ENCODE measurements at regions not wholly inside any gene's neighbourhood (a gene's known extent, or its start where the extent isn't known, plus 50 kb on each side); places are given as distances from the start of the nearest gene placed in this dataset.

GRCh38 chr11:42674436-42674835 is 637.4 kb upstream of the API5 start:
- H3K36me3 ChIP-seq = no peaks in the 10 kb centered on the region
- ATAC-seq = no peak
- no peak overlapping the region for H3K27ac ChIP-seq
- WGBS, 2 donors (ENCODE audit: low coverage in 1 of 2) = 68 to 95% methylated on average over 2 of the region's 2 CpGs
- no peak overlapping the region for H3K4me3 ChIP-seq
- TF ChIP-seq POLR2AphosphoS5 (IDR thresholded peaks at IDR 0.05) (no peak), POLR2A (IDR thresholded peaks at IDR 0.05) (no peak), EP300 (IDR thresholded peaks at IDR 0.05) (no peak)
- TF ChIP-seq, protein P1, sequence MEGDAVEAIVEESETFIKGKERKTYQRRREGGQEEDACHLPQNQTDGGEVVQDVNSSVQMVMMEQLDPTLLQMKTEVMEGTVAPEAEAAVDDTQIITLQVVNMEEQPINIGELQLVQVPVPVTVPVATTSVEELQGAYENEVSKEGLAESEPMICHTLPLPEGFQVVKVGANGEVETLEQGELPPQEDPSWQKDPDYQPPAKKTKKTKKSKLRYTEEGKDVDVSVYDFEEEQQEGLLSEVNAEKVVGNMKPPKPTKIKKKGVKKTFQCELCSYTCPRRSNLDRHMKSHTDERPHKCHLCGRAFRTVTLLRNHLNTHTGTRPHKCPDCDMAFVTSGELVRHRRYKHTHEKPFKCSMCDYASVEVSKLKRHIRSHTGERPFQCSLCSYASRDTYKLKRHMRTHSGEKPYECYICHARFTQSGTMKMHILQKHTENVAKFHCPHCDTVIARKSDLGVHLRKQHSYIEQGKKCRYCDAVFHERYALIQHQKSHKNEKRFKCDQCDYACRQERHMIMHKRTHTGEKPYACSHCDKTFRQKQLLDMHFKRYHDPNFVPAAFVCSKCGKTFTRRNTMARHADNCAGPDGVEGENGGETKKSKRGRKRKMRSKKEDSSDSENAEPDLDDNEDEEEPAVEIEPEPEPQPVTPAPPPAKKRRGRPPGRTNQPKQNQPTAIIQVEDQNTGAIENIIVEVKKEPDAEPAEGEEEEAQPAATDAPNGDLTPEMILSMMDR (IDR thresholded peaks at IDR 0.05) = no peak
- no peaks in the 10 kb centered on the region for H3K27me3 ChIP-seq
- no peaks in the 10 kb centered on the region for H3K9me3 ChIP-seq
- no peaks in the 10 kb centered on the region for H3K4me1 ChIP-seq

DNA sequence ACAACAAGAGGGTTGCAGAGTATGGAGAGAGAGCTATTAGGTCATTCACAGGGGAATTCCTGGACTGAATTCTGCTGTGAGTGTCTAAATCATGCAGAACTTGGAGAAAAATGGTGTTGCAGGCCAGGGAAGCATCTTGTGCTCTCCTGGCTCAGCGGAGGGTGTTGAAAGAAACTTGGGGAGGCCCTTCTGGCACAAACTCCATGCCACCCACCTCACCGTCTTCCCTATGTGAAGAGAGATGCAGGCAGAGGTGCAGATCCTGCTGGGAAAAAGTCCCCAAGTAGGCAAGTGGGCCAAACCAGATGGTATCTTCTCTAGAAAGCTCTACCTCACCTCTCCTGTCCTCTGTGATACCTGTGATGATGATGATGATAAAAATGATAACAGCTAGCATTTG is 604.3 kb upstream of the API5 start:
- Histone ChIP-seq H3K27me3 (no peaks in the 10 kb centered on the region), H3K27ac (no peak overlapping the region), H3K4me1 (no peaks in the 10 kb centered on the region), H3K9me3 (no peaks in the 10 kb centered on the region), H3K36me3 (no peaks in the 10 kb centered on the region), H3K4me3 (no peak overlapping the region)
- no peak for ATAC-seq
- no peak for TF ChIP-seq POLR2AphosphoS5 (IDR thresholded peaks at IDR 0.05)
- TF ChIP-seq EP300 (IDR thresholded peaks at IDR 0.05) = no peak
- TF ChIP-seq, protein P1 (IDR thresholded peaks at IDR 0.05) = no peak
- TF ChIP-seq POLR2A (IDR thresholded peaks at IDR 0.05) = no peak
- WGBS, 2 donors (ENCODE audit: low coverage in 1 of 2) = 96% methylated on average over 2 of the region's 2 CpGs; no CpG with 5 or more reads in 1 of the 2 donors

DNA sequence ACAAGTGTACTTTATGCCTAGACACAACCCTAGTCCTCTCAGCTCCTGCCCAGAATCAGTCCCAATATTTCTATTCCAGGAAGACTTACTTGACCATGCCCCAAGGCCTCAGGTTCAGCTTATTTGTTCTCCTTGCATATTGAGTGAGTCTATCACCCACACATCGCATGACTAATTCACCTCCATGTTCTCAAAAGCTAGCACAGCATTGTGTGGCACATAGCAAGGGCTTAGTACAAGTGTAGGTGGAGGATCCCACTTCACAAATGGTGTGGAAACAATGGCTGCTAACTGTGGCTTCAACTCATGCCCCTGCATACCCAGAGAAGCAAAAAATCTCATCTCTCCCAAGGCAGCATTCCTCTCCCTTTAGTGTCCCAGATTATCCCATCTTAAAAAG is 602.6 kb upstream of the API5 start:
- WGBS, 2 donors (ENCODE audit: low coverage in 1 of 2) = 78% methylated on average over 1 of the region's 1 CpG; no CpG with 5 or more reads in 1 of the 2 donors

DNA sequence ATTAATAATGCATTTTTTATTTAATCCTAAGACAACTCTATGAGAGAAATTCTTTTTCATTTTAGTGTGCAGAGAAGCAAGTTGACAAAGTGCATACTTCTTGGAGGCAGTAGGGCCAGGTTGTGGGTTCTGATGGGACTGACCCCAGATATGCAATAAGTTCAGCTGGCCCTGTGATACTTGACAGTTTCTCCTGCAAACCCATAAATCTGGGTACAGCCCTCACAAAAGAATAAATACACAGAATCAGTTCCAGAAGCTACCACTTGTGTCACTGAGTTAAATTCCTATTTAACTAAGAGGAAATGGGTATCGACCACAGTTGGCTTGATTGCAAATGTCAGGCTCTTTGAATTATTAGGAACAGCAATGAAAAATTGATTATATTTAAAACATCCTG is 598.5 kb upstream of the API5 start:
- whole genome bisulfite sequencing, 2 donors (ENCODE audit: low coverage in 1 of 2) = 13 to 57% methylated on average over 1 of the region's 1 CpG
- H3K4me3 ChIP-seq = no peak overlapping the region
- TF ChIP-seq POLR2A (IDR thresholded peaks at IDR 0.05) = no peak
- TF ChIP-seq POLR2AphosphoS5 (IDR thresholded peaks at IDR 0.05) = no peak
- TF ChIP-seq EP300 (IDR thresholded peaks at IDR 0.05) = no peak
- TF ChIP-seq, protein P1 (IDR thresholded peaks at IDR 0.05) = no peak

More for the DNA sequence above, 602.6 kb upstream of the API5 start:
- Histone ChIP-seq H3K4me1 (no peaks in the 10 kb centered on the region), H3K4me3 (no peak overlapping the region), H3K27me3 (no peaks in the 10 kb centered on the region), H3K36me3 (no peaks in the 10 kb centered on the region), H3K9me3 (no peaks in the 10 kb centered on the region), H3K27ac (no peak overlapping the region)
- no peak for ATAC-seq
- TF ChIP-seq EP300 (IDR thresholded peaks at IDR 0.05) = no peak
- no peak for TF ChIP-seq POLR2AphosphoS5 (IDR thresholded peaks at IDR 0.05)
- TF ChIP-seq POLR2A (IDR thresholded peaks at IDR 0.05) = no peak
- TF ChIP-seq, protein P1 (IDR thresholded peaks at IDR 0.05) = no peak

GRCh38 chr11:42713753-42714152 is 598.0 kb upstream of the API5 start:
- ATAC-seq = no peak
- no peak overlapping the region for H3K27ac ChIP-seq
- TF ChIP-seq, protein P1 (IDR thresholded peaks at IDR 0.05) = no peak
- TF ChIP-seq EP300 (IDR thresholded peaks at IDR 0.05) (no peak), POLR2AphosphoS5 (IDR thresholded peaks at IDR 0.05) (no peak), POLR2A (IDR thresholded peaks at IDR 0.05) (no peak)
- 0 to 60% methylated on average over 1 of the region's 1 CpG for WGBS, 2 donors (ENCODE audit: low coverage in 1 of 2)
- H3K4me1 ChIP-seq = no peaks in the 10 kb centered on the region
- H3K4me3 ChIP-seq = no peak overlapping the region
- H3K36me3 ChIP-seq = no peaks in the 10 kb centered on the region
- no peaks in the 10 kb centered on the region for H3K27me3 ChIP-seq
- no peaks in the 10 kb centered on the region for H3K9me3 ChIP-seq

More for the DNA sequence above, 598.5 kb upstream of the API5 start:
- Histone ChIP-seq H3K9me3 (no peaks in the 10 kb centered on the region), H3K27ac (no peak overlapping the region), H3K36me3 (no peaks in the 10 kb centered on the region), H3K27me3 (no peaks in the 10 kb centered on the region), H3K4me1 (no peaks in the 10 kb centered on the region)
- ATAC-seq = no peak

Data from gastroesophageal sphincter (tissue), 4 donors.